WTC11 (cell line): ENCODE measurements at regions not wholly inside any gene's neighbourhood (a gene's known extent, or its start where the extent isn't known, plus 50 kb on each side); places are given as distances from the start of the nearest gene placed in this dataset.
A peak's percentile ranks its signal among the peaks of the same experiment; 100 is the strongest.

Source experiments
- ATAC-seq: fragments of 200-7000 bp; cut with Tn5 transposase; 2 replicates; pipeline ENCODE4 v1.10.0; 2021; ENCODE audit warnings: mild to moderate bottlenecking, moderate library complexity
- CTCF ChIA-PET: fragments of 300-600 bp; sonication (Branson Sonifier 250); formaldehyde crosslinking; loops from one replicate; lab custom pipeline; 2021; ENCODE audit warnings: antibody characterized with exemption; lab: Charles Lee
- POLR2A ChIA-PET: fragments of 350-600 bp; sonication (Branson Sonifier 250); formaldehyde crosslinking; loops from one replicate; lab custom pipeline; 2021; ENCODE audit warnings: antibody characterized with exemption; lab: Charles Lee
- DNase-seq: peaks from one replicate; pipeline ENCODE4 v3.0.0; 2021; ENCODE audit warnings: low spot score
- H3K27ac Mint-ChIP-seq: 2 replicates; pipeline ENCODE4 v1.8.0; 2021; ENCODE audit warnings: mixed read lengths
- H3K27me3 Mint-ChIP-seq: 2 replicates; pipeline ENCODE4 v1.8.0; 2021; ENCODE audit warnings: low read depth, mild to moderate bottlenecking, moderate library complexity, mixed read lengths
- H3K36me3 Mint-ChIP-seq: 2 replicates; pipeline ENCODE4 v1.8.0; 2021; ENCODE audit warnings: mixed read lengths
- H3K4me1 Mint-ChIP-seq: 2 replicates; pipeline ENCODE4 v1.8.0; 2022; ENCODE audit warnings: mixed read lengths
- H3K4me3 Mint-ChIP-seq: 2 replicates; pipeline ENCODE4 v1.8.0; 2021; ENCODE audit warnings: mild to moderate bottlenecking, moderate library complexity, mixed read lengths
- H3K9me3 Mint-ChIP-seq: 2 replicates; pipeline ENCODE4 v1.8.0; 2021; ENCODE audit warnings: mixed read lengths
- CREB1 ChIP-seq: sonication (generic); formaldehyde crosslinking; IDR thresholded peaks from 2 replicates; pipeline ENCODE4 v1.8.0; 2023; ENCODE audit warnings: mild to moderate bottlenecking, missing genetic modification reagents
- EMX1 ChIP-seq: fragments of 250-450 bp; sonication (Bioruptor Pico); IDR thresholded peaks from 2 replicates; pipeline ENCODE4 v1.8.0; 2021; ENCODE audit warnings: mild to moderate bottlenecking
- FOXJ3 ChIP-seq: sonication (generic); formaldehyde crosslinking; IDR thresholded peaks from 2 replicates; pipeline ENCODE4 v1.9.0; 2021; ENCODE audit warnings: missing genetic modification reagents, mild to moderate bottlenecking, borderline replicate concordance
- GTF2I ChIP-seq: fragments of 250-450 bp; sonication (Bioruptor Pico); conservative IDR thresholded peaks from 2 replicates; pipeline ENCODE4 v1.4.0; 2021; ENCODE audit warnings: mild to moderate bottlenecking
- HMGA2 ChIP-seq: fragments of 250-450 bp; sonication (Bioruptor Pico); IDR thresholded peaks from 2 replicates; pipeline ENCODE4 v1.4.0; 2021; ENCODE audit warnings: mild to moderate bottlenecking, moderate library complexity
- JUN ChIP-seq: sonication (generic); formaldehyde crosslinking; IDR thresholded peaks from 2 replicates; pipeline ENCODE4 v1.8.0; 2023; ENCODE audit warnings: mild to moderate bottlenecking, missing genetic modification reagents
- NFE2L1 ChIP-seq: sonication (generic); formaldehyde crosslinking; IDR thresholded peaks from 2 replicates; pipeline ENCODE4 v1.8.1; 2023; ENCODE audit warnings: missing genetic modification reagents
- PRRX2 ChIP-seq: fragments of 250-450 bp; sonication (Bioruptor Pico); IDR thresholded peaks from 2 replicates; pipeline ENCODE4 v1.8.0; 2021; ENCODE audit warnings: mild to moderate bottlenecking
- RELA ChIP-seq: sonication (generic); formaldehyde crosslinking; IDR thresholded peaks from 2 replicates; pipeline ENCODE4 v1.8.1; 2022; ENCODE audit warnings: missing genetic modification reagents, mild to moderate bottlenecking, borderline replicate concordance
- RORB ChIP-seq: fragments of 250-450 bp; sonication (Bioruptor Pico); IDR thresholded peaks from 2 replicates; pipeline ENCODE4 v1.9.0; 2021; ENCODE audit warnings: mild to moderate bottlenecking
- SMAD4 ChIP-seq: sonication (generic); formaldehyde crosslinking; IDR thresholded peaks from 2 replicates; pipeline ENCODE4 v1.8.0; 2022; ENCODE audit warnings: mild to moderate bottlenecking, missing genetic modification reagents
- ZNF232 ChIP-seq: sonication (generic); formaldehyde crosslinking; IDR thresholded peaks from 2 replicates; pipeline ENCODE4 v1.8.0; 2022; ENCODE audit warnings: mild to moderate bottlenecking, missing genetic modification reagents
- ZNF317 ChIP-seq: sonication (generic); formaldehyde crosslinking; IDR thresholded peaks from 2 replicates; pipeline ENCODE4 v1.8.1; 2023; ENCODE audit warnings: low read depth, mild to moderate bottlenecking, moderate library complexity, missing genetic modification reagents, borderline replicate concordance
- TF ChIP-seq, protein P1 (sequence below): sonication (generic); formaldehyde crosslinking; conservative IDR thresholded peaks from 2 replicates; pipeline ENCODE4 v1.8.1; 2023; ENCODE audit warnings: mild to moderate bottlenecking, low read depth, missing genetic modification reagents, moderate library complexity
- TF ChIP-seq, protein P2 (sequence below): sonication (generic); formaldehyde crosslinking; conservative IDR thresholded peaks from 2 replicates; pipeline ENCODE4 v1.8.1; 2022; ENCODE audit warnings: mild to moderate bottlenecking, missing genetic modification reagents
- TF ChIP-seq, protein P3 (sequence below): sonication (generic); formaldehyde crosslinking; IDR thresholded peaks from 2 replicates; pipeline ENCODE4 v1.8.0; 2022; ENCODE audit warnings: missing genetic modification reagents
- TF ChIP-seq, protein P4 (sequence below): sonication (generic); formaldehyde crosslinking; IDR thresholded peaks from 2 replicates; pipeline ENCODE4 v1.8.0; 2022; ENCODE audit warnings: mild to moderate bottlenecking, missing genetic modification reagents
- TF ChIP-seq, protein P5 (sequence below): sonication (generic); formaldehyde crosslinking; IDR thresholded peaks from 2 replicates; pipeline ENCODE4 v1.8.1; 2023; ENCODE audit warnings: mild to moderate bottlenecking, missing genetic modification reagents
- TF ChIP-seq, protein P6 (sequence below): fragments of 250-450 bp; sonication (Bioruptor Pico); IDR thresholded peaks from 2 replicates; pipeline ENCODE4 v1.9.0; 2021; ENCODE audit warnings: mild to moderate bottlenecking

DNA sequence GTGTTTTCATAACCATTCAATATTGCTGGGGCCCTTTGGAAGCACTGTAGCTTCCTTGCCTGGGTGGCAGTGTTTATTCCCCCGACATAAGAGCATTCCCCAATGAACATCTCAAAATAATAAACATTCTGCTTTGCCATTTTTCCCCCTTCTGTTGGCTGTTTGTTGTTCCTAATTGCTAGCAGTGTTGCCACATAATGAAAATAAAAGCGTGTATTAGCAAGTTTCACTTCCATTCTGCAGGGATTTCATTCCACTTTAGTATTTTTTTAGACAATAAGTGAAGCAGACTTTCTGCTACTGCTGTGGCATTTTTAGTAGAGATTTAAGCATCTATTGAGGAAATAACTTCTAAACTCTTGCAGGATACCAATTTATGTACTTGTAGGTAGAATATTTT is 154.7 kb upstream of the GALNT13 start (continued):
- TF ChIP-seq, protein P1, sequence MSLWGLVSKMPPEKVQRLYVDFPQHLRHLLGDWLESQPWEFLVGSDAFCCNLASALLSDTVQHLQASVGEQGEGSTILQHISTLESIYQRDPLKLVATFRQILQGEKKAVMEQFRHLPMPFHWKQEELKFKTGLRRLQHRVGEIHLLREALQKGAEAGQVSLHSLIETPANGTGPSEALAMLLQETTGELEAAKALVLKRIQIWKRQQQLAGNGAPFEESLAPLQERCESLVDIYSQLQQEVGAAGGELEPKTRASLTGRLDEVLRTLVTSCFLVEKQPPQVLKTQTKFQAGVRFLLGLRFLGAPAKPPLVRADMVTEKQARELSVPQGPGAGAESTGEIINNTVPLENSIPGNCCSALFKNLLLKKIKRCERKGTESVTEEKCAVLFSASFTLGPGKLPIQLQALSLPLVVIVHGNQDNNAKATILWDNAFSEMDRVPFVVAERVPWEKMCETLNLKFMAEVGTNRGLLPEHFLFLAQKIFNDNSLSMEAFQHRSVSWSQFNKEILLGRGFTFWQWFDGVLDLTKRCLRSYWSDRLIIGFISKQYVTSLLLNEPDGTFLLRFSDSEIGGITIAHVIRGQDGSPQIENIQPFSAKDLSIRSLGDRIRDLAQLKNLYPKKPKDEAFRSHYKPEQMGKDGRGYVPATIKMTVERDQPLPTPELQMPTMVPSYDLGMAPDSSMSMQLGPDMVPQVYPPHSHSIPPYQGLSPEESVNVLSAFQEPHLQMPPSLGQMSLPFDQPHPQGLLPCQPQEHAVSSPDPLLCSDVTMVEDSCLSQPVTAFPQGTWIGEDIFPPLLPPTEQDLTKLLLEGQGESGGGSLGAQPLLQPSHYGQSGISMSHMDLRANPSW (CRISPR knock-in tag), result no peak
- no peak for TF ChIP-seq CREB1 (CRISPR knock-in tag)
- no peak for TF ChIP-seq JUN (CRISPR knock-in tag)
- TF ChIP-seq RELA (CRISPR knock-in tag), result no peak
- TF ChIP-seq, protein P2, sequence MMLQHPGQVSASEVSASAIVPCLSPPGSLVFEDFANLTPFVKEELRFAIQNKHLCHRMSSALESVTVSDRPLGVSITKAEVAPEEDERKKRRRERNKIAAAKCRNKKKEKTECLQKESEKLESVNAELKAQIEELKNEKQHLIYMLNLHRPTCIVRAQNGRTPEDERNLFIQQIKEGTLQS, result no peak
- TF ChIP-seq, protein P3, sequence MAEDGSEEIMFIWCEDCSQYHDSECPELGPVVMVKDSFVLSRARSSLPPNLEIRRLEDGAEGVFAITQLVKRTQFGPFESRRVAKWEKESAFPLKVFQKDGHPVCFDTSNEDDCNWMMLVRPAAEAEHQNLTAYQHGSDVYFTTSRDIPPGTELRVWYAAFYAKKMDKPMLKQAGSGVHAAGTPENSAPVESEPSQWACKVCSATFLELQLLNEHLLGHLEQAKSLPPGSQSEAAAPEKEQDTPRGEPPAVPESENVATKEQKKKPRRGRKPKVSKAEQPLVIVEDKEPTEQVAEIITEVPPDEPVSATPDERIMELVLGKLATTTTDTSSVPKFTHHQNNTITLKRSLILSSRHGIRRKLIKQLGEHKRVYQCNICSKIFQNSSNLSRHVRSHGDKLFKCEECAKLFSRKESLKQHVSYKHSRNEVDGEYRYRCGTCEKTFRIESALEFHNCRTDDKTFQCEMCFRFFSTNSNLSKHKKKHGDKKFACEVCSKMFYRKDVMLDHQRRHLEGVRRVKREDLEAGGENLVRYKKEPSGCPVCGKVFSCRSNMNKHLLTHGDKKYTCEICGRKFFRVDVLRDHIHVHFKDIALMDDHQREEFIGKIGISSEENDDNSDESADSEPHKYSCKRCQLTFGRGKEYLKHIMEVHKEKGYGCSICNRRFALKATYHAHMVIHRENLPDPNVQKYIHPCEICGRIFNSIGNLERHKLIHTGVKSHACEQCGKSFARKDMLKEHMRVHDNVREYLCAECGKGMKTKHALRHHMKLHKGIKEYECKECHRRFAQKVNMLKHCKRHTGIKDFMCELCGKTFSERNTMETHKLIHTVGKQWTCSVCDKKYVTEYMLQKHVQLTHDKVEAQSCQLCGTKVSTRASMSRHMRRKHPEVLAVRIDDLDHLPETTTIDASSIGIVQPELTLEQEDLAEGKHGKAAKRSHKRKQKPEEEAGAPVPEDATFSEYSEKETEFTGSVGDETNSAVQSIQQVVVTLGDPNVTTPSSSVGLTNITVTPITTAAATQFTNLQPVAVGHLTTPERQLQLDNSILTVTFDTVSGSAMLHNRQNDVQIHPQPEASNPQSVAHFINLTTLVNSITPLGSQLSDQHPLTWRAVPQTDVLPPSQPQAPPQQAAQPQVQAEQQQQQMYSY (CRISPR knock-in tag), result no peak
- TF ChIP-seq ZNF317 (CRISPR knock-in tag), result no peak
- TF ChIP-seq, protein P4, sequence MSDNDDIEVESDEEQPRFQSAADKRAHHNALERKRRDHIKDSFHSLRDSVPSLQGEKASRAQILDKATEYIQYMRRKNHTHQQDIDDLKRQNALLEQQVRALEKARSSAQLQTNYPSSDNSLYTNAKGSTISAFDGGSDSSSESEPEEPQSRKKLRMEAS (CRISPR knock-in tag), result no peak
- TF ChIP-seq, protein P5, sequence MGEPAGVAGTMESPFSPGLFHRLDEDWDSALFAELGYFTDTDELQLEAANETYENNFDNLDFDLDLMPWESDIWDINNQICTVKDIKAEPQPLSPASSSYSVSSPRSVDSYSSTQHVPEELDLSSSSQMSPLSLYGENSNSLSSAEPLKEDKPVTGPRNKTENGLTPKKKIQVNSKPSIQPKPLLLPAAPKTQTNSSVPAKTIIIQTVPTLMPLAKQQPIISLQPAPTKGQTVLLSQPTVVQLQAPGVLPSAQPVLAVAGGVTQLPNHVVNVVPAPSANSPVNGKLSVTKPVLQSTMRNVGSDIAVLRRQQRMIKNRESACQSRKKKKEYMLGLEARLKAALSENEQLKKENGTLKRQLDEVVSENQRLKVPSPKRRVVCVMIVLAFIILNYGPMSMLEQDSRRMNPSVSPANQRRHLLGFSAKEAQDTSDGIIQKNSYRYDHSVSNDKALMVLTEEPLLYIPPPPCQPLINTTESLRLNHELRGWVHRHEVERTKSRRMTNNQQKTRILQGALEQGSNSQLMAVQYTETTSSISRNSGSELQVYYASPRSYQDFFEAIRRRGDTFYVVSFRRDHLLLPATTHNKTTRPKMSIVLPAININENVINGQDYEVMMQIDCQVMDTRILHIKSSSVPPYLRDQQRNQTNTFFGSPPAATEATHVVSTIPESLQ (CRISPR knock-in tag), result no peak
- no peak for TF ChIP-seq RORB (CRISPR knock-in tag)
- TF ChIP-seq SMAD4, result no peak

DNA sequence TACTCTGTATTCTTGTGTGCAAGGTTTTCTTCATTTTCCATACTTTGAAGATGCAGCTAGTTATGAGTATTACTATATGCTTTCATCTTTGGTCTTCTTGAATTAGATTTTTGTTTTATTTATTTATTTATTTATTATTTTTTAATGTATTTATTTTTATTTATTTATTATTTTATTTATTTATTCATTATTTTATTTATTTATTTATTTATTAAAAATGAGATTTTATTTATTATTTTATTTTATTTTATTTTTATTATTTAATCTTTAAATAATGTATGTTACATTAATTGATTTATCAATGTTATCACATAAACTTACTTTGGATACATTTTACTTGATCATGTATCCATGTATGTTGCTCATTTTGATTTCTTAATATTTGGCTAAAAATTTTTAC is 132.3 kb upstream of the GALNT13 start:
- Mint-ChIP-seq H3K27me3 (no peaks in the 10 kb centered on the region), H3K27ac (no peak overlapping the region), H3K36me3 (no peaks in the 10 kb centered on the region), H3K4me1 (no peaks in the 10 kb centered on the region), H3K4me3 (no peak overlapping the region), H3K9me3 (peaks cover 11% of the 10 kb centered on the region)
- ATAC-seq (no peak), DNase-seq (no peak)
- ChIA-PET CTCF (no interaction called here), POLR2A (no interaction called here)
- TF ChIP-seq HMGA2 (CRISPR knock-in tag) (peak; percentile 99), CREB1 (CRISPR knock-in tag) (no peak), GTF2I (CRISPR knock-in tag) (no peak)
- TF ChIP-seq, protein P2, result no peak

DNA sequence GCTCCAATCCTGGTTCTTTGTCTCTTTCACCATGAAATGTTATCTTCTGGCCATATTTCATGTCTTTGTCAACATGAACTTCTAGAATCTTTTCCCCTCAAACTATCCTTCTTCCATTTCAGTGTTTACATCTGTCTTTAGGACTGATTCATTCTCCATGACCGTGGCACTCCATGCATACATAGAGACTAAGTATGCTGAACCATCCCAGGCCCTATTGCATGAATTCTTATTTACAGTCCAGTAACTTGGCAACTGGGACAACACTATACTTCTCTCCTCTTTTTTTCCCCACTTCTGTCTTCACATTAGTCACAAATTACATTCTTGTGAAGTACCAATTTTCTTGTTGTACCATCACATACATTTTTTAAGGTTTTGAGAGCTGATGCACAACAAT is 109.8 kb upstream of the GALNT13 start:
- Mint-ChIP-seq H3K9me3 (peaks cover 37% of the 10 kb centered on the region), H3K4me3 (no peak overlapping the region)
- CTCF ChIA-PET, result no interaction called here

More for the DNA sequence above, 109.8 kb upstream of the GALNT13 start:
- DNase-seq (no peak), ATAC-seq (no peak)
- Mint-ChIP-seq H3K36me3 (peaks cover 26% of the 10 kb centered on the region), H3K27me3 (no peaks in the 10 kb centered on the region), H3K4me1 (peaks cover 8% of the 10 kb centered on the region), H3K27ac (no peak overlapping the region)
- POLR2A ChIA-PET, result no interaction called here
- TF ChIP-seq NFE2L1 (CRISPR knock-in tag) (no peak), ZNF232 (no peak), PRRX2 (no peak), EMX1 (CRISPR knock-in tag) (no peak), FOXJ3 (no peak)
- TF ChIP-seq, protein P6, sequence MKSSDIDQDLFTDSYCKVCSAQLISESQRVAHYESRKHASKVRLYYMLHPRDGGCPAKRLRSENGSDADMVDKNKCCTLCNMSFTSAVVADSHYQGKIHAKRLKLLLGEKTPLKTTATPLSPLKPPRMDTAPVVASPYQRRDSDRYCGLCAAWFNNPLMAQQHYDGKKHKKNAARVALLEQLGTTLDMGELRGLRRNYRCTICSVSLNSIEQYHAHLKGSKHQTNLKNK, result no peak
